OCI-LY7 (cell line): ENCODE measurements at regions not wholly inside any gene's neighbourhood (a gene's known extent, or its start where the extent isn't known, plus 50 kb on each side); places are given as distances from the start of the nearest gene placed in this dataset.

ENCODE experiments used
- EZH2phosphoT487 ChIP-seq: fragments of 200-600 bp; sonication (generic); IDR thresholded peaks from 2 replicates; pipeline ENCODE4 v1.6.1; 2018; ENCODE audit warnings: low read depth, borderline replicate concordance, mild to moderate bottlenecking, mixed run types, antibody characterized with exemption, low read length, moderate library complexity, mixed read lengths
- TF ChIP-seq, protein P1 (sequence below): fragments of 200-600 bp; sonication (generic); conservative IDR thresholded peaks from 2 replicates; pipeline ENCODE4 v1.5.1; 2014; ENCODE audit warnings: mild to moderate bottlenecking, antibody characterized with exemption, low read length, moderate library complexity, mixed read lengths

DNA sequence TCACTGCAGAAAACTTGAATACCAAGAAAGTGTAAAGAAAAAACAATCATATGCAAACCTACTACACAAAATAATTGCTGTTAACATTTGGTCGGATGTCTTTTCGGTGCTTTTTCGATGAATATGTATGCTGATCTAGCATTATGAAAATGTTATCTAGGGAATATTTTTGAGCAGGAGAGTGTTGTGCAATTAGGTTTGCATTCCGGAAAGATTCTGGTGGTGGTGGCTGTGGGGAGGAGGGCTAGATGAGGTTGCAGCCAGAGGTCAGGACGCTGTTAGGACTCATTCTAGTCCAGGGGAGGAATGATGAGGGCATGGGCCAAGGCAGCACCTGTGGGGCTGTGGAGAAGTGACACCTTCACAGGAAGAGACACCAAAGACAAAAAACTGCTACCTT is 258.0 kb upstream of the ASIC2 start:
- TF ChIP-seq EZH2phosphoT487, result no peak
- TF ChIP-seq, protein P1, sequence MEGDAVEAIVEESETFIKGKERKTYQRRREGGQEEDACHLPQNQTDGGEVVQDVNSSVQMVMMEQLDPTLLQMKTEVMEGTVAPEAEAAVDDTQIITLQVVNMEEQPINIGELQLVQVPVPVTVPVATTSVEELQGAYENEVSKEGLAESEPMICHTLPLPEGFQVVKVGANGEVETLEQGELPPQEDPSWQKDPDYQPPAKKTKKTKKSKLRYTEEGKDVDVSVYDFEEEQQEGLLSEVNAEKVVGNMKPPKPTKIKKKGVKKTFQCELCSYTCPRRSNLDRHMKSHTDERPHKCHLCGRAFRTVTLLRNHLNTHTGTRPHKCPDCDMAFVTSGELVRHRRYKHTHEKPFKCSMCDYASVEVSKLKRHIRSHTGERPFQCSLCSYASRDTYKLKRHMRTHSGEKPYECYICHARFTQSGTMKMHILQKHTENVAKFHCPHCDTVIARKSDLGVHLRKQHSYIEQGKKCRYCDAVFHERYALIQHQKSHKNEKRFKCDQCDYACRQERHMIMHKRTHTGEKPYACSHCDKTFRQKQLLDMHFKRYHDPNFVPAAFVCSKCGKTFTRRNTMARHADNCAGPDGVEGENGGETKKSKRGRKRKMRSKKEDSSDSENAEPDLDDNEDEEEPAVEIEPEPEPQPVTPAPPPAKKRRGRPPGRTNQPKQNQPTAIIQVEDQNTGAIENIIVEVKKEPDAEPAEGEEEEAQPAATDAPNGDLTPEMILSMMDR, result no peak
